Stimulated activated CD4-positive, alpha-beta T cell treated with anti-CD3 and anti-CD28 coated beads, Interleukin-2, amount 100 ng/mL, for 4 hours (primary cell): ENCODE measurements at regions not wholly inside any gene's neighbourhood (a gene's known extent, or its start where the extent isn't known, plus 50 kb on each side); places are given as distances from the start of the nearest gene placed in this dataset.
"Not testable (repeated sequence)": the region's sequence is repeated elsewhere in the genome, so short reads cannot be mapped to it uniquely, and the experiment has no call there.

Experiments used
- DNase-seq: peaks from one replicate; pipeline ENCODE4 v3.0.0-alpha.2; 2020; ENCODE audit warnings: low read depth

DNA sequence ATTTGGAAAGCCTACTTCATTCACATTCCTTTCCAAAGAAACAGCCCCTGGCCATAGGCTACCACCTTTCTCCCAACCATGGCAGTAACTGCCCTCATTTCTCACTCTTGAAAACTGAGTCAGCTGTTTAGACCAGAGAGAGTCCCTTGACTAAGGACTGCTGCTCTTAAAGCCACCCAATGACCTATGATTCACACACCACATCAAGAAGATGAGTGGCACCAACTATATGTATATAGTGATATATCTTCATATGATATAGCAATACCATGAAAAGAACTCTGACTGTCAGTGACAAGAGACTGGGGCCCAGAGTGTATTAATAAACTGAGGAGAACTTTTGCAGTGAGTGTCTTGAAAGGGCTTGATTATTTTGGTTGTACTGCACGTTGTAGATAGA is 404.5 kb upstream of the ASIC2 start:
- DNase-seq, result no peak

DNA sequence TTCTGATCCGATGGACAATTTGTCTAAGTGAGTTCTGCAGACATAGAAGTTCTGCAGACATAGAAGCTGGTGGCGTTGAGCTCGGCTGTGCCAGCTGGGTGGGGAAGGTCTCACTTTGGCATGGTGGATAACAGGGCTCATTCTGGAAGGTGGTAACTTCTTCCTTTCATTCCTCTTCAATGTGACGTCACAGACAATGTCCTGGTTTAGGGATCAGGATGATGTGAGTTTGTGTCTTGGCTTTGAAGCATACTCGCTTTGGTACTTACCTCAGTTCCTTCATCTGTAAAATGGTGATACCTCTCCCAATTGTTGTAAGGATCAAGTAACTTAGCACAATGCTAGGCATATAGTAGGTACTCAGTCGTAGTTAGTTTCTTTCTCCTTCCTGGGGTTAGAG is 408.8 kb upstream of the ASIC2 start:
- DNase-seq, result no peak

DNA sequence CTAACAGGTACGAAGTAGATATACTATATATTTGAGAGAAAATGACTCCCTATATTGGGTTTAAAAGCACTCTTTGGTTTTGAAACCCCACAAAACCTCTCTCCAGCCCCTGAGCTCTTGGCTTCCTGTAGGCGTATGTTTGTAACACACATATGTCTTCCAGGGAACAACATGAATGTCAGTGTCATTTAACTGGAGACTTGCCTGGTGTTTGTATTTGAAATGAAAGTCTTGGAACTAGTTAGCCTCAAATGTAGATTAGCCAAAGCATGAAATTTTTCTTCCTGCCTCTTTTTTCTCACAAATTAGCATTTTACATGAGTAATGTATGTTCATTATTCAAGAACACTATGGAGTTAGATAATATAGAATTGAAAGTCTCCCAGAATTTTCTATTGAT is 411.8 kb upstream of the ASIC2 start:
- no peak for DNase-seq

DNA sequence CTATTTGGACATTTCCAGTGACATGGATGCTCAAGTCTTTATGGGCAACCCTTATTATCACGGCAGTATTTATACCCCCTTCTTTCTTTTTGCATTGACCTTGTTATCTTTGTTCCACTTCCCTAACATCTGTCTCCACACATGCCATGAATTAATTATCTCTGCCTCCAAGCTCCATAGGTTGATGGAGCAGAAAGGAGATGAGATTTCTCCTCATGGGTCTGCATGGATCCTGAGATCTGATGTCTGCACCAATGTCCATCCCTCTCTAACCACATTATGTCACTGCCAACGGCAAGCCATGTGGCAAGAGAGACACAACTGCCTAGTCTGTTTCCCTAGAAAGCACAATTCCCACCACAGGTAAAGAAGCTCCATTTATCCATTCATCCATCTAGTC is 416.8 kb upstream of the ASIC2 start:
- no peak for DNase-seq

GRCh38 chr17:33712120-33712519 is 419.0 kb upstream of the ASIC2 start:
- DNase-seq, result no peak

- no peak for DNase-seq
These were observed 423.9 kb upstream of the ASIC2 start for GRCh38 chr17:33716957-33717356.

DNA sequence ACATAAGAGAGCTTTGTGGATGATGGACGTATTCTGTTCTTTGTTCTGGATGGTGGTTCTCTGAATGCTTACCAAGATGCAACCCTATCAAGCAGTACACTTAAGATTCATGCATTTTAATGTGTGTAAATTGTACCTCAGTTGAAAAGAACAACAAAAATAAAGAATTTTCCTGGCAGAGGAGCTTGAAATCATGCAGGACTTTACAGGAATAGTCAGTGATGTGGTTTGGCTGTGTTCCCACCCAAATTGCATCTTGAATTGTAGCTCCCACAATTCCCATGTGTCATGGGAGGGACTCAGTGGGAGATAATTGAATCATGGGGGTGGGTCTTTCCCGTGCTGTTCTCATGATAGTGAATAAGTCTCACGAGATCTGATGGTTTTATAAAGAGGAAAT is 430.6 kb upstream of the ASIC2 start:
- DNase-seq, result not testable (repeated sequence)

GRCh38 chr17:33725675-33726271 is 432.7 kb upstream of the ASIC2 start:
- no peak for DNase-seq

DNA sequence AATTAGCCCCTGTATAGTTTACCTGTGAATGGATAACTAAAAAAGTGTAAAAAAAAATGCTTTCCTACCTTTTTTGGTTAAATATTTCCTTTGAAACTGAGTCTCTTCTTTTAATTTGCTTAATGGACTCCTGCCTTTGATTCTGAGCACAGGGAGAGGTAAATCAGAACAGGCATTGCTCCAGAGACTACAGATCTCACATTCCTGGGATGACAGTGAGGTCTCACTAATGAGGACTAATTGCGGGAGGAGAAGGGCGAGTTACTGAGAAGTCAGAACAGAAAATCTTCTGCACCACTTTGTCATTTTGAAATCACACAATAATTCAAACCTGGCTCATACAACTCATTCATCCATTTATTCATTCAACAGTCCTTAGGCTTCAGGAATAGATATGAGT is 437.0 kb upstream of the ASIC2 start:
- no peak for DNase-seq

- DNase-seq, result no peak
These were observed 439.0 kb upstream of the ASIC2 start for GRCh38 chr17:33732116-33732515.

DNA sequence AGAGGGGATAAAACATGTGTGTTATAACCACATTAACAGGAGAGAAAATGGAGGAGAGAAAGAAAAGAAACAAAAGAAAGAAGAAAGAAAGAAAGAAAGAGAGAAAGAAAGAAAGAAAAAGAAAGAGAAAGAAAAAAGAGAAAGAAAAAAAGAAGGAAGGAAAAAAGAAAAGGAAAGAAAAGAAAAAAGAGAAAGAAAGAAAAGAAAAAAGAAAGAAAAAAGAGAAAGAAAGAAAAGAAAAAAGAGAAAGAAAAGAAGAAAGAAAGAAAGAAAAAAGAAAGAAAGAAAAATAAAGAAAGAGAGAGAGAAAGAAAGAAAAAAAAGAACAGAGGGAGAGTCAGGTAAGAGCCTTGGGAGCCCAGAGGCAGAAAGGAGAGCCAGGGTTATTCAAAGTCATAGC is 446.6 kb upstream of the ASIC2 start:
- no peak for DNase-seq

DNA sequence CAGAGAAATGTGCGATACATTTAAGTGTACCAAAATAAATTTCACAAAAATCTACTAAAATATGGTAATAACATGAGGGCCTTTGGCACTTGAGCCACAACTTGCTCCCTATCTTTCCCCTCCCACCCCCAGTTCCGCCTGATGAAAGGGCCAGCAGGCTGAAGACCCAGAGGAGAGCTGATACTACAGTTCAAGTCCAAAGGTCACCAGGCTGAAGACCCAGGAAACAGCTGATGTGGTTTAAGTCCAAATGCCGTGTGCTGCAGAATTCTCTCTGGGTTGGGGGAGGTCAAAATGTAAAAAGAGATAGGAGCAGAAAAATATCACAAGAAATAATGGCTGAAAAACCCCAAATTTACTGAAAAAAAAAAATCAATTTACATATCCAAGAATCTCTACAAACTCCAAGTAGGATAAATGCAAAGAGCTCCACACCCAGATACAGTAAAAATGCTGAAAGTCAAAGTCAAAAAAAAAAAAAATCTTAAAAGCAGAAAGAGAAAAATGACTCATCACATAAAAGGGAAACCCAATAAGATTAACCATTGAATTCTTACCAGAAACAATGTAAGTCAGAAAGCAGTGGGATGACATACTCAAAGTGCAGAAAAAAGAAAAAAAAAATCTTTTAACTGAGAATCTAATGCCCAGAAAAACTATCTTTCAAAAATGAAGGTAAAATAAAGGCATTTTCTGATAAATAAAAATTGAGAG is 452.1 kb upstream of the ASIC2 start:
- DNase-seq, result no peak

DNA sequence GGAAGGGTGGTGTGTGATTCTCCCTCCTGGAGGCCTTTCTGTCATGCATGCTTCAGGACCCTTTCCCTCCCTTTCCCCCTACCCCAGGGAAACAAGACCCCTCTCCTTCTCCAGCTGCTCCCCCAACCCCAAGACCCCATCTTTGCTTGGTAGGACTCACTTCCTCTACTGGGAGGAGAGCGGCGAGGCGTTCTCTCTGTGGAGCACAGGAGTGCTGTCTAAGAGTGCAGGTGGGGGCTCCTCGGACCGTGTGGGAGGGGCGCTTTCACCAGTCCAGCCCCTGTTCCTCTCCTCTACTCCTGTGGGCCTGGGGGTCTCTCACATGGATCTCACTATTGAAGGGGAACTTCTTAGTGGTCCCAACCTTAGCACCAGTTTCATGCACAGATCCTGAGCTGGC is 456.1 kb upstream of the ASIC2 start:
- DNase-seq, result no peak

- peak; percentile 29 for DNase-seq
These were observed 458.0 kb upstream of the ASIC2 start for GRCh38 chr17:33750943-33751701.

DNA sequence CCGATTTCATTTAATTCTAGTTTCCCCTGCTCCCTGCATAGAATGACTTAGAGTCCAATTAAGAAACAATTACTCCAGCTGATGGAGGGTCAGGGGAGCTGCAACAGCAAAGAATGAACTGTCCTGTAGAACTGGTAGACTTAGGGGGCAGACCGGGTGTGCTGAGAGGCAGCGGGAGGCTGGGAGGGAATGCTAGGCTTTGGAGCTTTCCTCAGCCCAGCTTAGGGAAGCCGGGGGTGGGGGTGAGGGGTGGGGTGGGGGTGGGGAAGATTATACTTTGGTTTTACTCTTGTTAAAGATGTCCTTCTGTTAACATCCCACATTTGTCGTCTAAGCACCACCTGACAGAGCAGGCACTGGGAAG is 458.6 kb upstream of the ASIC2 start:
- no peak for DNase-seq

- DNase-seq, result no peak
These were observed 460.4 kb upstream of the ASIC2 start for GRCh38 chr17:33753452-33753851.

- DNase-seq, result no peak
These were observed 462.9 kb upstream of the ASIC2 start for GRCh38 chr17:33756021-33756420.

DNA sequence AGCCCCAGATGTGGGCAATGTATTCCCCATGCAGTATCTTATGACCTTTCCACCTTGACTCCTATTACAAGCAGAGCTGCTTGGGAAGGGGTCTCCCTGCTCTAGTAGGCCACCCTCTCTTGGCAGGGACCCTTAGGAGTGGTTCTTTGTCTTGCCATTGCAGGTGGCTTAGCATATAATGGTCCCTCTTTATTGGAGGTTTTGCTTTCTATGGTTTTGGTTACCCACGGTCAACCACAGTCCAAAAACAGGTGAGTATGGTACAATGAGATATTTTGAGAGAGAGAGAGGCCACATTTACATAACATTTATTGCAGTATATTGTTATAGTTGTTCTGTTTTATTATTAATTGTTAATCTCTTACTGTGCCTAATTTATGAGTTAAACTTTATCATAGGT is 472.8 kb upstream of the ASIC2 start:
- no peak for DNase-seq

DNA sequence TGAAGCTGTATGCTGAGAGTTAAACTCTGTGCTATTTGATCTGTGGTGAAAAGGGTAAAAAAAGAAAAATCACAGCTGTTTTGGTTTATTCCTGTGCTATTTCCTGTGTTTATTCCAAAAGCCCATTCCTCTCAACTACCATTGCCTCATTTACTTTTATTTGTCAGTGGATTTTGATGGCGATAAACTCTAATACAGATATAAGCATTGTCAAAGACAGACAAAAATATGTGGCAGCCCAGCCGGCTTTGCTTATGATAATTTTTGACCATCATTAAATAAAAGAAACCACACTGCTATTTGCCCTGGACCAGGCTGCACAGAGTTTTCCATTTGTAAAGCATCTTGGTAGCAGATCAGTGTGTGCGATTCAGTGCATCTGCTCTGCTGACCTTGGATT is 473.6 kb upstream of the ASIC2 start:
- DNase-seq, result no peak

- DNase-seq, result no peak
These were observed 476.0 kb upstream of the ASIC2 start for GRCh38 chr17:33769066-33769465.

- DNase-seq, result no peak
These were observed 478.8 kb upstream of the CCL2 start for GRCh38 chr17:33776304-33776703.

- no peak for DNase-seq
These were observed 478.2 kb upstream of the CCL2 start for GRCh38 chr17:33776903-33777302.

- DNase-seq, result no peak
These were observed 477.4 kb upstream of the CCL2 start for GRCh38 chr17:33777674-33778073.
